C4-2B (cell line): ENCODE measurements at regions not wholly inside any gene's neighbourhood (a gene's known extent, or its start where the extent isn't known, plus 50 kb on each side); places are given as distances from the start of the nearest gene placed in this dataset.

Source experiments
- ZFX ChIP-seq: fragments of 450-650 bp; IDR thresholded peaks from 2 replicates; pipeline ENCODE4 v1.6.1; 2017
- TF ChIP-seq, protein P1 (sequence below): fragments of 450-650 bp; conservative IDR thresholded peaks from 2 replicates; pipeline ENCODE4 v1.5.1; 2017; ENCODE audit warnings: mild to moderate bottlenecking

DNA sequence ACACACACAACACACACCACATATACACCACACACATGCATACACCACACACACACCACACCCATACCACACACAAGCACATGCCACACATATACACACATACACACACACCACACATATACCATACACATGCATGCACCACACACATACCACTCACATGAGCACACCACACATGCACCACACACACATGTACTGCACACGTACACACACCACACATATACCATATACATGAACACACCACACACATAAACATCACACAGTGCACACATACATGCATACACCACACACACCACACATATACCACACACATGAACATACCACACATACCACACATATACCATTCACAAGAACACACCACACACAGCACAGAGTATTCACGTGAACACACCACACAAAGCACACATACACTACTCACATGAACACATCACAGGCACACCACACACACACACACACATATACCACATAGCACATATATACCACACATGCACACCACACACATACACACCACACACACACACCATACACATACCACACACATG is 219.9 kb upstream of the RAB6C start:
- TF ChIP-seq, protein P1, sequence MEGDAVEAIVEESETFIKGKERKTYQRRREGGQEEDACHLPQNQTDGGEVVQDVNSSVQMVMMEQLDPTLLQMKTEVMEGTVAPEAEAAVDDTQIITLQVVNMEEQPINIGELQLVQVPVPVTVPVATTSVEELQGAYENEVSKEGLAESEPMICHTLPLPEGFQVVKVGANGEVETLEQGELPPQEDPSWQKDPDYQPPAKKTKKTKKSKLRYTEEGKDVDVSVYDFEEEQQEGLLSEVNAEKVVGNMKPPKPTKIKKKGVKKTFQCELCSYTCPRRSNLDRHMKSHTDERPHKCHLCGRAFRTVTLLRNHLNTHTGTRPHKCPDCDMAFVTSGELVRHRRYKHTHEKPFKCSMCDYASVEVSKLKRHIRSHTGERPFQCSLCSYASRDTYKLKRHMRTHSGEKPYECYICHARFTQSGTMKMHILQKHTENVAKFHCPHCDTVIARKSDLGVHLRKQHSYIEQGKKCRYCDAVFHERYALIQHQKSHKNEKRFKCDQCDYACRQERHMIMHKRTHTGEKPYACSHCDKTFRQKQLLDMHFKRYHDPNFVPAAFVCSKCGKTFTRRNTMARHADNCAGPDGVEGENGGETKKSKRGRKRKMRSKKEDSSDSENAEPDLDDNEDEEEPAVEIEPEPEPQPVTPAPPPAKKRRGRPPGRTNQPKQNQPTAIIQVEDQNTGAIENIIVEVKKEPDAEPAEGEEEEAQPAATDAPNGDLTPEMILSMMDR: no peak
- no peak for TF ChIP-seq ZFX
